Fibroblast of lung (primary cell): ENCODE measurements at regions not wholly inside any gene's neighbourhood (a gene's known extent, or its start where the extent isn't known, plus 50 kb on each side); places are given as distances from the start of the nearest gene placed in this dataset.

Source experiments
- DNase-seq, 2 donors: peaks; one replicate each; pipeline versions ENCODE4 v3.0.0 to v3.0.0-alpha.2; 2010; ENCODE audit warnings: low read depth in 2 of 2
- H2AFZ ChIP-seq: 2 replicates; pipeline ENCODE4 v1.5.1; 2012; ENCODE audit warnings: low read length, control low read depth, inconsistent platforms
- H3K27ac ChIP-seq: 2 replicates; pipeline ENCODE4 v1.5.1; 2011; ENCODE audit warnings: low read length, control low read depth; ENCODE audit not compliant: insufficient read depth
- H3K27me3 ChIP-seq: 2 replicates; pipeline ENCODE4 v1.5.1; 2011; ENCODE audit warnings: mild to moderate bottlenecking, low read length; ENCODE audit not compliant: control insufficient read depth, insufficient read depth
- H3K36me3 ChIP-seq: 2 replicates; pipeline ENCODE4 v1.5.1; 2011; ENCODE audit warnings: low read length; ENCODE audit not compliant: control insufficient read depth, insufficient read depth
- H3K4me1 ChIP-seq: 2 replicates; pipeline ENCODE4 v1.5.1; 2011; ENCODE audit warnings: low read length; ENCODE audit not compliant: control insufficient read depth, insufficient read depth; ENCODE audit errors: extremely low read depth
- H3K4me2 ChIP-seq: 2 replicates; pipeline ENCODE4 v1.5.1; 2011; ENCODE audit warnings: low read length, control low read depth; ENCODE audit not compliant: insufficient read depth; ENCODE audit errors: extremely low read depth
- H3K4me3 ChIP-seq, 4 experiments: fragments of 200-600 bp in 1 of 4; sonication (generic) in 1 of 4; replicated peaks in 1 of 4; 2 replicates each; pipeline ENCODE4 v1.5.1; 2011 to 2016; ENCODE audit warnings: low read length in 4 of 4, low read depth in 3 of 4, mild to moderate bottlenecking in 3 of 4, control low read depth in 2 of 4, inconsistent platforms in 1 of 4, mixed read lengths in 1 of 4; ENCODE audit not compliant: insufficient read depth in 1 of 4; ENCODE audit errors: control extremely low read depth in 1 of 4
- H3K79me2 ChIP-seq: 2 replicates; pipeline ENCODE4 v1.5.1; 2012; ENCODE audit warnings: mild to moderate bottlenecking, low read length, inconsistent platforms; ENCODE audit not compliant: control insufficient read depth, insufficient read depth
- H3K9ac ChIP-seq: 2 replicates; pipeline ENCODE4 v1.5.1; 2011; ENCODE audit warnings: mild to moderate bottlenecking, low read length, control low read depth; ENCODE audit not compliant: insufficient read depth
- H3K9me3 ChIP-seq: 2 replicates; pipeline ENCODE4 v1.5.1; 2012; ENCODE audit warnings: low read depth, low read length; ENCODE audit not compliant: control insufficient read depth, insufficient read depth
- H4K20me1 ChIP-seq: 2 replicates; pipeline ENCODE4 v1.5.1; 2011; ENCODE audit warnings: low read length; ENCODE audit not compliant: control insufficient read depth, insufficient read depth; ENCODE audit errors: extremely low read depth
- CTCF ChIP-seq, 2 donors: IDR thresholded peaks in 1 of 2; conservative IDR thresholded peaks in 1 of 2; 1 replicate in 1 of 2; 2 replicates in 1 of 2; pipeline ENCODE4 v1.5.1; 2011 to 2012; ENCODE audit warnings: low read length in 2 of 2, control low read depth in 1 of 2, inconsistent platforms in 1 of 2, low read depth in 1 of 2, mild to moderate bottlenecking in 1 of 2
- EZH2 ChIP-seq: IDR thresholded peaks from 2 replicates; pipeline ENCODE4 v1.5.1; 2012; ENCODE audit warnings: low read length, control low read depth, mild to moderate bottlenecking; ENCODE audit errors: missing control alignments

GRCh38 chr12:92511786-92512185 lies 191.0 kb upstream of the PLEKHG7 start:
- no peak overlapping the region for H3K9ac ChIP-seq
- H2AFZ ChIP-seq, result no peak overlapping the region
- H3K4me1 ChIP-seq, result no peaks in the 10 kb centered on the region
- no peaks in the 10 kb centered on the region for H3K79me2 ChIP-seq
- H3K9me3 ChIP-seq, result no peaks in the 10 kb centered on the region
- DNase-seq, result no peak
- TF ChIP-seq EZH2 (no peak), CTCF (conservative IDR thresholded peaks at IDR 0.05 in 1 of 2, IDR thresholded peaks at IDR 0.05 in 1 of 2; ENCODE audit: low read depth in 1 of 2, low read length in 2 of 2) (no peak)
- H3K27ac ChIP-seq, result no peak overlapping the region
- no peaks in the 10 kb centered on the region for H3K36me3 ChIP-seq
- H4K20me1 ChIP-seq, result no peaks in the 10 kb centered on the region
- H3K4me2 ChIP-seq, result no peak overlapping the region
- H3K4me3 ChIP-seq, result no peak overlapping the region
- H3K27me3 ChIP-seq, result no peaks in the 10 kb centered on the region

- Histone ChIP-seq H3K4me1 (peaks cover 8% of the 10 kb centered on the region), H3K4me3 (no peak overlapping the region), H3K27ac (no peak overlapping the region), H3K79me2 (no peaks in the 10 kb centered on the region), H3K27me3 (no peaks in the 10 kb centered on the region), H3K36me3 (no peaks in the 10 kb centered on the region), H3K4me2 (no peak overlapping the region), H4K20me1 (no peaks in the 10 kb centered on the region), H3K9me3 (no peaks in the 10 kb centered on the region), H3K9ac (no peak overlapping the region), H2AFZ (no peak overlapping the region)
- peak in 1 of 2 donors; percentile 26 for DNase-seq
- TF ChIP-seq CTCF (conservative IDR thresholded peaks at IDR 0.05 in 1 of 2, IDR thresholded peaks at IDR 0.05 in 1 of 2; ENCODE audit: low read depth in 1 of 2, low read length in 2 of 2) (no peak), EZH2 (no peak)
These were observed 193.5 kb upstream of the PLEKHG7 start for GRCh38 chr12:92509156-92509738.

GRCh38 chr12:92506891-92507290 lies 195.9 kb upstream of the PLEKHG7 start:
- TF ChIP-seq EZH2, result no peak
- TF ChIP-seq CTCF (conservative IDR thresholded peaks at IDR 0.05 in 1 of 2, IDR thresholded peaks at IDR 0.05 in 1 of 2; ENCODE audit: low read depth in 1 of 2, low read length in 2 of 2), result no peak
- Histone ChIP-seq H3K9me3 (no peaks in the 10 kb centered on the region), H2AFZ (peak overlapping the region; percentile 33), H3K79me2 (no peaks in the 10 kb centered on the region), H3K4me3 (no peak overlapping the region), H3K27ac (no peak overlapping the region), H3K27me3 (no peaks in the 10 kb centered on the region), H4K20me1 (no peaks in the 10 kb centered on the region), H3K9ac (no peak overlapping the region), H3K4me1 (peaks cover 12% of the 10 kb centered on the region), H3K4me2 (no peak overlapping the region), H3K36me3 (no peaks in the 10 kb centered on the region)
- no peak for DNase-seq
